H9 (cell line): ENCODE measurements at regions not wholly inside any gene's neighbourhood (a gene's known extent, or its start where the extent isn't known, plus 50 kb on each side); places are given as distances from the start of the nearest gene placed in this dataset.

Experiments used
- DNase-seq: peaks from one replicate; pipeline ENCODE4 v3.0.0-alpha.2; 2017
- H2AFZ ChIP-seq: one replicate; pipeline ENCODE4 v1.6.1; 2013; ENCODE audit warnings: mild to moderate bottlenecking, low read length, control low read depth, moderate library complexity
- H2AK5ac ChIP-seq: 2 replicates; pipeline ENCODE4 v1.6.1; 2013; ENCODE audit warnings: low read length, control low read depth, mixed read lengths; ENCODE audit not compliant: insufficient read length
- H2BK120ac ChIP-seq: one replicate; pipeline ENCODE4 v1.6.1; 2013; ENCODE audit warnings: low read depth, mild to moderate bottlenecking, low read length, control low read depth, inconsistent platforms; ENCODE audit not compliant: poor library complexity, severe bottlenecking
- H2BK12ac ChIP-seq: 2 replicates; pipeline ENCODE4 v1.6.1; 2013; ENCODE audit warnings: low read length, control low read depth, mixed read lengths, low read depth; ENCODE audit not compliant: insufficient read length
- H2BK15ac ChIP-seq: 2 replicates; pipeline ENCODE4 v1.6.1; 2013; ENCODE audit warnings: low read depth, low read length, control low read depth
- H2BK20ac ChIP-seq: one replicate; pipeline ENCODE4 v1.6.1; 2013; ENCODE audit warnings: low read depth, mild to moderate bottlenecking, low read length, control low read depth, inconsistent platforms; ENCODE audit not compliant: poor library complexity, severe bottlenecking
- H2BK5ac ChIP-seq: 2 replicates; pipeline ENCODE4 v1.6.1; 2013; ENCODE audit warnings: low read length, control low read depth, mixed read lengths; ENCODE audit not compliant: insufficient read length
- H3K14ac ChIP-seq: 2 replicates; pipeline ENCODE4 v1.6.1; 2013; ENCODE audit warnings: low read length, control low read depth; ENCODE audit not compliant: insufficient read depth
- H3K18ac ChIP-seq: 2 replicates; pipeline ENCODE4 v1.6.1; 2013; ENCODE audit warnings: low read depth, mild to moderate bottlenecking, mixed read lengths, low read length, control low read depth; ENCODE audit not compliant: insufficient read length
- H3K23ac ChIP-seq: 2 replicates; pipeline ENCODE4 v1.6.1; 2013; ENCODE audit warnings: low read length, control low read depth, mixed read lengths, low read depth; ENCODE audit not compliant: insufficient read length
- H3K23me2 ChIP-seq: 2 replicates; pipeline ENCODE4 v1.6.1; 2013; ENCODE audit warnings: low read depth, mild to moderate bottlenecking, mixed read lengths, low read length, control low read depth; ENCODE audit not compliant: insufficient read length, poor library complexity, severe bottlenecking
- H3K27ac ChIP-seq: 2 replicates; pipeline ENCODE4 v1.5.1; 2013; ENCODE audit warnings: low read length, control low read depth, mixed read lengths, low read depth; ENCODE audit not compliant: insufficient read length
- H3K27me3 ChIP-seq: 2 replicates; pipeline ENCODE4 v1.6.1; 2013; ENCODE audit warnings: low read length, control low read depth, inconsistent platforms; ENCODE audit not compliant: insufficient read depth
- H3K4ac ChIP-seq: 2 replicates; pipeline ENCODE4 v1.6.1; 2013; ENCODE audit warnings: low read depth, mild to moderate bottlenecking, control low read depth, inconsistent platforms, low read length, moderate library complexity
- H3K4me1 ChIP-seq: 2 replicates; pipeline ENCODE4 v1.6.1; 2013; ENCODE audit warnings: low read length, control low read depth, inconsistent platforms; ENCODE audit not compliant: insufficient read depth
- H3K4me2 ChIP-seq: 2 replicates; pipeline ENCODE4 v1.6.1; 2013; ENCODE audit warnings: low read length, control low read depth, mixed read lengths; ENCODE audit not compliant: insufficient read length, insufficient read depth
- H3K56ac ChIP-seq: 2 replicates; pipeline ENCODE4 v1.6.1; 2013; ENCODE audit warnings: low read depth, mild to moderate bottlenecking, mixed read lengths, low read length, control low read depth; ENCODE audit not compliant: insufficient read length
- H3K79me1 ChIP-seq: 2 replicates; pipeline ENCODE4 v1.6.1; 2013; ENCODE audit warnings: low read depth, mild to moderate bottlenecking, moderate library complexity, low read length, control low read depth, inconsistent platforms; ENCODE audit not compliant: insufficient read depth, poor library complexity, severe bottlenecking
- H3K79me2 ChIP-seq: 2 replicates; pipeline ENCODE4 v1.6.1; 2013; ENCODE audit warnings: low read length, control low read depth, inconsistent platforms; ENCODE audit not compliant: insufficient read depth
- H3K9ac ChIP-seq: 2 replicates; pipeline ENCODE4 v1.6.1; 2013; ENCODE audit warnings: low read length, control low read depth, mixed read lengths; ENCODE audit not compliant: insufficient read length; ENCODE audit errors: extremely low read depth
- H3K9me3 ChIP-seq: one replicate; pipeline ENCODE4 v1.6.1; 2013; ENCODE audit warnings: low read depth, low read length, inconsistent platforms; ENCODE audit not compliant: control insufficient read depth
- H3T11ph ChIP-seq: one replicate; pipeline ENCODE4 v1.6.1; 2013; ENCODE audit warnings: mild to moderate bottlenecking, low read length, control low read depth, inconsistent platforms
- H4K20me1 ChIP-seq: one replicate; pipeline ENCODE4 v1.6.1; 2013; ENCODE audit not compliant: control insufficient read depth, insufficient read length, insufficient read depth
- H4K5ac ChIP-seq: 2 replicates; pipeline ENCODE4 v1.6.1; 2013; ENCODE audit warnings: low read depth, mild to moderate bottlenecking, mixed read lengths, low read length, control low read depth; ENCODE audit not compliant: insufficient read length
- H4K8ac ChIP-seq: replicated peaks from 2 replicates; pipeline ENCODE4 v1.6.1; 2013; ENCODE audit warnings: low read length, control low read depth, mixed read lengths, low read depth; ENCODE audit not compliant: insufficient read length
- H4K91ac ChIP-seq: 2 replicates; pipeline ENCODE4 v1.6.1; 2013; ENCODE audit warnings: low read depth, mild to moderate bottlenecking, moderate library complexity, mixed read lengths, low read length, control low read depth; ENCODE audit not compliant: insufficient read length
- H3K27ac Mint-ChIP-seq, 3 experiments: 2 replicates in 2 of 3; 3 replicates in 1 of 3; pipeline ENCODE4 v1.8.0; 2020 to 2021; ENCODE audit warnings: mixed read lengths in 3 of 3, mild to moderate bottlenecking in 1 of 3, moderate library complexity in 1 of 3
- H3K27me3 Mint-ChIP-seq: 2 replicates; pipeline ENCODE4 v1.8.0; 2021; ENCODE audit warnings: low read depth, mild to moderate bottlenecking, moderate library complexity, mixed read lengths
- H3K36me3 Mint-ChIP-seq, 3 experiments: 2 replicates in 2 of 3; 3 replicates in 1 of 3; pipeline ENCODE4 v1.8.0; 2020 to 2021; ENCODE audit warnings: low read depth in 3 of 3, mixed read lengths in 3 of 3; ENCODE audit not compliant: insufficient read depth in 1 of 3
- H3K4me1 Mint-ChIP-seq, 2 experiments: 2 replicates each; pipeline ENCODE4 v1.8.0; 2020; ENCODE audit warnings: mixed read lengths in 2 of 2
- H3K4me3 Mint-ChIP-seq, 2 experiments: 2 replicates in 1 of 2; 3 replicates in 1 of 2; pipeline ENCODE4 v1.8.0; 2020 to 2021; ENCODE audit warnings: mild to moderate bottlenecking in 2 of 2, mixed read lengths in 2 of 2, moderate library complexity in 1 of 2
- H3K9me3 Mint-ChIP-seq, 2 experiments: 2 replicates in 1 of 2; 3 replicates in 1 of 2; pipeline ENCODE4 v1.8.0; 2020; ENCODE audit warnings: mild to moderate bottlenecking in 2 of 2, mixed read lengths in 2 of 2, moderate library complexity in 1 of 2
- CTCF ChIP-seq: fragments of 200-600 bp; sonication (generic); conservative IDR thresholded peaks from 3 replicates; pipeline ENCODE4 v1.8.0; 2021; ENCODE audit warnings: antibody characterized with exemption, mild to moderate bottlenecking
- WGBS: extraction: QIAGEN DNeasy Blood & Tissue Kit; methylation state at CpG from one replicate; pipeline ENCODE4 v1.1.7; 2013; ENCODE audit warnings: missing lambda C conversion rate, low lambda C conversion rate, mixed read lengths; ENCODE audit not compliant: insufficient read length; ENCODE audit errors: extremely low coverage; 5-methylcytosine and 5-hydroxymethylcytosine counted together

- Histone ChIP-seq H3K23me2 (no peaks in the 10 kb centered on the region), H3K9me3 (no peaks in the 10 kb centered on the region), H3K9ac (no peak overlapping the region), H3K18ac (no peak overlapping the region), H3K79me2 (no peaks in the 10 kb centered on the region), H2BK120ac (no peak overlapping the region), H3K23ac (no peak overlapping the region), H4K91ac (no peak overlapping the region), H2BK15ac (no peak overlapping the region), H3K14ac (no peak overlapping the region), H2AFZ (no peak overlapping the region), H3K4ac (no peak overlapping the region), H2BK20ac (no peak overlapping the region), H3K4me1 (no peaks in the 10 kb centered on the region), H2BK12ac (no peak overlapping the region), H3K27ac (no peak overlapping the region), H3K56ac (no peak overlapping the region), H3K79me1 (no peaks in the 10 kb centered on the region), H4K5ac (no peak overlapping the region), H3K4me2 (no peak overlapping the region), H4K20me1 (no peaks in the 10 kb centered on the region), H2BK5ac (no peak overlapping the region), H4K8ac (no peak overlapping the region), H2AK5ac (no peak overlapping the region), H3K27me3 (no peaks in the 10 kb centered on the region), H3T11ph (no peak overlapping the region)
- no peak for DNase-seq
- Mint-ChIP-seq H3K27me3 (no peaks in the 10 kb centered on the region; the same call in 1 of the 2 replicates), H3K9me3 (peaks cover 0 to 2% of the 10 kb centered on the region in 2 experiments; a peak in 1 of 5 replicates), H3K36me3 (peaks cover 0 to 3% (median 0%) of the 10 kb centered on the region in 3 experiments; a peak in 2 of 7 replicates), H3K4me3 (no peak overlapping the region), H3K4me1 (peaks cover 6 to 9% of the 10 kb centered on the region in 2 experiments), H3K27ac (no peak overlapping the region)
- WGBS: no CpG with 5 or more reads among the region's 3 CpGs
- TF ChIP-seq CTCF: no peak
Observed at GRCh38 chr12:75840994-75841355, 190.6 kb downstream of the PHLDA1 start.
